RPMI7951 (cell line): ENCODE measurements at regions not wholly inside any gene's neighbourhood (a gene's known extent, or its start where the extent isn't known, plus 50 kb on each side); places are given as distances from the start of the nearest gene placed in this dataset.
"Not testable (repeated sequence)": the region's sequence is repeated elsewhere in the genome, so short reads cannot be mapped to it uniquely, and the experiment has no call there.

Experiments
- DNase-seq: peaks from one replicate; pipeline ENCODE4 v3.0.0-alpha.2; 2012; ENCODE audit warnings: low read depth

DNA sequence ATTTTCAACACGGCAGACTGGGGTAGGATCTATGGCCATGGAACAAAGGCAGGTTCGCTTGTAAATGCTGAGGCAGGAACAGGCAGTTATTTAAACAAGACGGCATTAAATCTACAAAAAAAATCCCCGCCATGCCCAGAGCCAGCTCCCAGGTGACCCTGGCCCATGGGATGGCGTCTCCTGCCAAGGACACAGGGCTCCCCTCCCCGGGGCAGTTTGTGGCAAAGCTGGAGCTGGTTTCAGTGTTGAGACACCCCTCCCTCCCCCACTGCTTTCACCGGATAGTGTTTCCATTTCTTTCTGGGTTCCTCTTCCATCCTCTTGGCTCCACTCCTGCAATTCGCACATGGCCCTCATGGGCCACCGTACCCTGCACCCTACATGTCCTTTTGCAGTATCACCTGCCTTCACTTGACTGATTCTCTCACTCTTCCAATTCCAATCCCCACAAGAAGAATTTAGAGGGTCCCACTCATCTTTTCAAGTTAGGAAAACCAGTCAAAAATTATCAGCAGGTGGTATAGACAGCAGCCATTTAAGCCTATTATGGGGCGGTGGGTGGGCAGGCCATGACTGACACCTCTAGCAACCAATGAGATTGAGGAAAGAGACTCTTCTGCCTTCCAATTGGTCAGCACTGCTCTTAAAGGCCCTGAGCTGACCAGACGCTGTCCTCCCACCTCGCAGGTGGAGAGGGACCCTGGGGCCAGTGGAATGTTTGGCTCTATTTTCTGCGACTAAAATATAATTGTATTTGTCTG, 52.0 kb downstream of the OLIG1 start:
- DNase-seq = peak; percentile 51

DNA sequence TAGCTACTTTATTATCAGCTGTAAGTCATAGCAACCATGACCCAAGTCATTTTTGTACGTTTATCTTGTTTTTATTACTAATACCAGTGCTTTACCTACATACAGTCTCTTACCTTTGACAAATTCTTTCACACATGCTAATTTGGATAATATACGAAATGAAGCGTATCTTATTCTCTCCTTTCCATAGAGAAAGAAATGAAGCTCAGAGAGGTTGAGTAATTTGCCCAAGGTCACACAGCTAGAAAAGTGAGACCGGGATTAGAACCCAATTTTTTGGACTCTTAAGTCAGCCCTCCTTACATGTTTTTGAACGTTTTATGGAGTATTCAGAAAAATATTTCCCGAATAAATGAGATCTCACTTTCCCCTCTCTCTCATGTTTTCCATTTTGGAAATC, 52.6 kb downstream of the OLIG1 start:
- no peak for DNase-seq

DNA sequence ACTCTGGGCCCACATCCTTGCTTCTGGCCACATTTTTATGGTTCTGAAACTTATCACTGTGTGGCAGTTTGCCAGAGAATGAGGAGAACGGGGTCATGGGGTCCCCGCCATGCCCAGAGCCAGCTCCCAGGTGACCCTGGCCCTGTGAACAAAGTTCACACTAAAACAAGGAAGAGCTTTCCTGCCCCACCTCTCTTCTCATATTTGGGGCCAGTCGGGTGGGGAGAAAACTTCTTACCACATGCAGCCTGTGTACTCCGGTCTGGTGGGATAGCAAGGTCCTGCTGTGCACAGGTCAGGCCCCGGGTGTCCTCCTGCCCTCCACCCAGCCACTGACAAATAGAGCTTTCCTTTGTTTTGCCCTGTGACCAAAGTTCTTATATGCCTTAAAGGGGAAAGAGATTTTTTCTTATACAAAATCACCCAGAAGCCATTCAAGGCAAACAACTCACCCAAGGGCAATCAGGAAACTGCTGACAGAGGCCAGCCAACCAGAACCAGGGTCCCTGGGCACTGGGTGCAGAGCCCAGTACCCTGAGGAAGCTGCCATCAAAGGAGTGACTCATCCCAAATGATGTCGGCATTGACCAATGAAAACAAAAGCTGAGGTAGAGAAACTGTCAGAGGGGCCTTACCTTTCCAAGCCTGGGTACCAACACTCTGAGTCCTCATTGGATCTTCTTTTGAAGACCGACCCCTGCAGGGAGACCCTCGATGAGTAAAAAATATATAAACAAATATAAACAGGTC, 53.6 kb downstream of the OLIG1 start:
- DNase-seq = no peak

DNA sequence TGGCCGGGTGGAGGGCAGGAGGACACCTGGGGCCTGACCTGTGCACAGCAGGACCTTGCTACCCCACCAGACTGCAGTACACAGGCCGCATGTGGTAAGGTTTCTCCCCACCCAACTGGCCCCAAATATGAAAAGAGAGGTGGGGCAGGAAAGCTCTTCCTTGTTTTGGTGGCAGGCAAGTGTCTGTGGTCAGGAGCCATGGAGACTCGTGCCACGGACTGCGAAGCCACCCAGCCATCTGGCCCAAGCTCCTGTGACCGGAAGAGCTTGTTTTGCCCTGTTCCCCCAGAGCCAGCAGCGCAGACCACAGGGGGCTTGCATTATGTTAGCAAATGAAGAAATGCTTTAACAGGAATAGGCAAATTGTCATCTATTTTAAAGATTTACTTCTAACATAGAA, 54.9 kb downstream of the OLIG1 start:
- no peak for DNase-seq

DNA sequence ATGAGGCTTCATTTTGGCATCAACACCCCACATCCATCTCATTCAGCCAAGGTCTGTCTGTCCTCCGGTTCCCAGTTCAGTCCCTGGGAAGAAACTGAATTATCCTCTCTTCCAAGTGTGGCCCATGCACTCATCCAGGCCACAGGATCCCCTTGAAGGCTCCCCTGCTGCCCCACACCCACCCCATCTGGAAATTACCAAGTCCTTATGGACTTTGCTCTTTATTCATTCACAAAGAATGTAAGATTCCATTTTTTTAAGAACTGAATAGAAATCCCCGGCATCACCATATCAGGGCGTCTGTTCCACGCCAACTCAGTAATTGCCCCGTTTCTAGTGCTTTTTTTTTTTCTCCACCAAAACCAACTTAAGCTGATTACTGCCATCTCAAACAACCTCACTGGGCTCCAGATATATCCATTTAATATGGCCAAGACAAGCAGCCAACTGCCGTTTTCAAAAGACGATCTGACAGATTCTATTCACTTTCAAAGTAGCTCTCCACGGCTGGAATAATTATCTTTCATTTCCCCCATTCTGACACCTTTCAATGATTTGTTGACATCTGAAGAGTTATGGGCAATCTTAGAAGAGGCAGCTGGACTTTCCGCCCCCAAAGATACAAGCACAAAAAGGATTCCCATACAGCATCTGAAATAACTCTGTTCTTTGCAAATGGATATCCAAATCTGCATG, 55.9 kb downstream of the OLIG1 start:
- DNase-seq = no peak

DNA sequence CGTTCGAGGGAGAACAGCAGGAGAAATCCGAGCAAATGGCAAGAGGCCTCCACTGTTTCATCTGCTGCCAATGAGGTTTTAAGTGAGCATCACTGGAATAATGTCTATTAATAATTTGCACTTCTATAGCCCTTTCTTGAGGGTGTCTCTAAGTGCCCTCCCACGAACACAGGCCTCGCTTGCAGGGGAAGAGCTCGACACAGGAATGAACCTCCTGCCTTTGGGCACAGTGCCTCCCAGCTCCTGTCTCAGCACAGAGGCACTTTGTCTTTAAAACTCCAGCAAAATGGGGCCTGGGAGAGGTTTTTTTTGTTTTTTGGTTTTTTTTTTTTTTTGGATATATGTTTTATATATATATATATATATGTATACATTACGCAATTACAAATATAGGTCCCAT, 56.6 kb downstream of the OLIG1 start:
- DNase-seq = no peak

DNA sequence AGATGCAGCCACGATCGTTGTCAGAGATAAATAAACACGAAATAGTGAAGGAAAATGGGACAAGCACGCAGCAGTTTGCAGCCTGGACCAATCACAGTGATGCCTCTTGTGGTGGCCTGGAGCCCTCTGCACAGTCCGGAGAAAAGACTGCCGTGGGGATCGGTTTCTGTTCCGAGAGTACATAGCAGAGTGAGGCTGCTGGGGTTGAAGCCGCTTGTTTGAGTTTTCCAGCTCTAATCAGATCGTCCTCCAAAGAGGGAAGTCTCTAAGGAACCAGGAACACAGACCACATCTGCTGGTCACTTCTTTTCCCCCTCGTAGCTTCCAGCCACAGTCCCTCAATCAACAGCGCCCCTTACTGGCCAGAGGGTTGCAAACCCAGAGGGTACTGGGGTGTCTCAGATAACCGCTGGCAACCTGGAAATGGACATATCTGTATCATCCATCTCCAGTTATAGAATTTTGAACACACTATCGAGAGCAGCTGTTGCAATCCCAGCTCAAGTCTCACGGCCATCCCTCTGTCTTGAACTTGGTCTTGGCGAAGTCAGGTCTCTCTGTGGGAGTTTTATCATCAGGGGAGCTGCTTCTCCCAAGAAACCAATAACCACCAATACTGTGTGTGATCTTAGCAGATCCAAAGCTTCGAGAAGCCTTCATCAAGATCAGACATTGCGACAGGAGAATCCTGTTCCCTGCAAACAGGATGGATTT, 57.4 kb downstream of the OLIG1 start:
- peak; percentile 59 for DNase-seq

DNA sequence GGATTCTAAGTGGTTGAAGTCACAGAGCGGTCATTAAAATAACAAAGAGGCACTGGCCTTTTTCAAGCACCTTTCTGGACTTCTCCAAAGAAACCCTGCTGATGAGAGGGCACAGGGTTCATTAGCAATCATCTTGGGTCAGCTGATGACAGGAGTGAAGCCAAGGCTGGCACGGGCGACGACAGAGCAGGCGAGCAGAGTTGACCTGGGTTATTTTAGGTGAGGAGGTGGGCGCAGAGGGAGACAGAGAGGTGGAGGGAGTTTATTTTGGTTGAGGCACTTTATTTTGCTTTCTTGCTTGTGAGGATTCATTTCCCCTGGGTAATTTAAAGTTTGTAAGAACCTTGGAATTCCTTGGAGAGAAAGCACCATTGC, 57.9 kb downstream of the OLIG1 start:
- no peak for DNase-seq

DNA sequence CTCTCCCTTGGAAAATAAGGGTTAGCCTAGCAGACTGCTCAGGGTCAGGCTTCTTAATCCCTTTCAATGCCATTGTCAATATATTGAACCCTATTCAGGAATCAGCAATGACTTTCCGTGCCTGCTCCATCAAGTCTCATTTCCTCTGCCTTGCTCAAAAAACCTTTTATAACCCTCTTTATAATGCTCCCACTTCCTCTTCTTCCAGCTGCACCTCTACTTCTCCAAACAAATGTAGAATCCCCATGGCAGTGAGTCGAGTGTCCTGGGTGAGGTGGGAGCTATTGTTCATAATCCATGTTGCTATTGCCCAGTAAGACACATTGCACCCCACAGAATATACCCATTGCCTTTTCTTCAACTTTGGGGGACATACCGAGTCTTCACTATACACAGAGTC, 58.6 kb downstream of the OLIG1 start:
- DNase-seq = no peak

DNA sequence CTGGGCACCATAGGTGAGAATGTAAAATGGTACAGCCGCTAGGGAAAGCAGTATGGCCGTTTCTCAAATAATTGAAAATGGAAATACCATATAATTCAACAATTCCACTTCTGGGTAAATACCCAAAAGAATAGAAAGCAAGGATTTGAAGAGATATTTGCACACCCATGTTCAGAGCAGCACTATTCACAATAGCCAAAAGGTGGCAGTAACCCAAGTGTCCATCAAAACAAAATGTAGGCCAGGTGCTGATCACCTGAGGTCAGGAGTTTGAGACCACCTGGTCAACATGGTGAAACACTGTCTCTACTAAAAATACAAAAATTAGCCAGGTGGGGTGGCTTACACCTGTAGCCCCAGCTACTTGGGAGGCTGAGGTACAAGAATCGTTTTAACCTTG, 62.1 kb downstream of the OLIG1 start:
- no peak for DNase-seq

DNA sequence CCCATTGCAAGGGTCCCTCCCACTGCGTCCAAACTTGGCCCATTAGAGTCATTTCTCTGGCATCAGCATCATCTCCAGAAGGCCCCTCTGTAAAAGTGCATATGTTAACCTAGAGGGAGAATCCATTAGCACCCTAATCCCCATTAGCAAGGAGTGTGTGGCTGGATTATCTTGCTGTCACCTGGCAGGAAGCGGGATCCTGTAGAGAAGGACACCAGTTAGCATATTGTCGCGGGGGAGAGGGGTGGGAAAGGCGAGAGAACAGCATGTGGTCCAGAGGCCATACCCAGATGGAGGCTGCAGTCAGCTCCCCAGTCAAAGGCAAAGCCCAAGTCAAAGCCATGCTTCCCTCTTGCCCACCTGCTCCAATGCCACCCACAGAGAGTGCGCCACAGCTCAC, 64.0 kb downstream of the OLIG1 start:
- DNase-seq = no peak

DNA sequence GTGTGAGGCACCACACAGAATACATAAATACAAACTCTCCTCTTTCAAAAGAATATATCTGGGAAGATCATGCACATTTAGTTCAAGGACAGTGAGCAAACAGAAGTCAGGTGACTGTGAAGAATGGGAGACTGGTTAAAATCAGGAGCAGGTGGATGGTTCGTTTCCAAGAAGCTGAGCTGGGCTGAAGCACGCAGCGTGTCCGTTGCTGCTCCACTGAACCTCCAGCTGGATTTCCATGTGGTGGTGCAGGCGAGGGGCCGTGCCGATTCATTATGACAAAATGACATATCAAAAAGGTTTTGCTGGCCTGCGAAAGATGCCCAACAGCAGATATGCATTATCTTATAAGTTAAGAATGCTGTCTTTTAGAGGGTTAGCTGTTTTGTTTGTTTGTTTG, 66.0 kb downstream of the OLIG1 start:
- no peak for DNase-seq

DNA sequence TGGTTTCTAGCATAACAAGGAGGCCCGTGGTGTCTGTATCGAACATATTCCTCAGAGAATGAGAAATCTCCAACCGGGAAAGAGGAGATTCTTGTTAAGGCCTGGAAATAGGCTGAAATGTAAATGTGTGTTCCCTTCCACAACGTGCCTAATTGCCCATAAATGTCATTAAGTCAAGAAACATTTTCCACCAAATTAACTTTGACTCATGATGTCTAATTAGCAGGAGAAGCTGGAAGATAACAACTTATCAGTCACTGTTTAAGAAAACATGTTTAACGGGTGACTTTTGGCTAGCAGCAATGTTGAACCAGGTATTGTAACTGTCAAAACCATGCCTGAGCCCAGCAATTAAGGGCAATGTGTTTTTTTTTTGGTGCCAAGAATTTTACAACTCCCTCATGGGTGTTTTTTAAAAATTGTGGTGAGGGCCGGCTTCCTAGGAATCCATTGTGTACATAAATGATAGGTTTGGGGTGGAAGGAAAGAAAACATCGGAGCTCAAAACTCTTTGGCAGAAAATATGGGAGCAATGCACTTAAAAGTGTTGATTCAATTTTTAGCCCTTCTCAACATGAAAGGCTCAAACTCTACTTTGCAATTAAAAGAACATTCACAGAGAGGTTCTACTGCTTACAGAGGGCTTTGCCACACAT, 67.0 kb downstream of the OLIG1 start:
- no peak for DNase-seq

DNA sequence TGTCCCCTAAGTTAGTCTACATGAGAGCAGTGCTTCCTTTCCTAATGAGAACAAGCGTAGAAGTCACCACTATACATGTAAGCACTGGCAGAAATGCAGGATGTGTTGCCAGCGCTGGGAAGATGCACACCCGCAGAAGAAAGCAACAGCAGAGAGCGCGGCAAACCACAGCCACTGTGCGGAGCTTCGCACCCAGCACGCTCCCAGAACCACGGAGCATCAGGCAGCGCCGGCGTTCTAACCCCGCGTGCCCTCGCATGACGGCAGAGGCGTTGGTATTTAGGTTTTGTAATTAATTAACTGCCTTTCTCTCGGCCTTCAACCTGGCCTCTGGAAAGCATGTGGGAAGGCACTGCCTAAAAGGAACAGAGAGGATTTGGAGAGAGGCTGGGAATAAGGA, 69.1 kb downstream of the OLIG1 start:
- no peak for DNase-seq

DNA sequence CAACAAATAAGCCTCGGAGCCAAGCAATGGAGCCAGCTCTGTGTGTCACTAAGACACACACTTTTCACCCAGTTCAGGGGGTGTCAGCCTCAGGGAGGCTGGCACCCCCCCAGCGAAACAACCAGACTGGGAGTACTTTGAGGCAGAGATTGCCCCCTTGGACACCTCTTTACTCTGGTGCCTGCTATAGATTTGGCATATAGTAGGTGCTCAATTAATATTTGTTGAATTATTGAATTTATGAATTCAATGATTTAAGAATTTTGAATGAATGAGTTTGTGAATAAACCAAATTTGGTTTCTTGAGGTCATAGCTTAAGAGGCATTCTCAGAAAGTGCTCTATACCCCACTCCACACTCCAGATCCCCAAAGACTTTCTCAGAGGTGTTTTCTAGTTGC, 70.3 kb downstream of the OLIG1 start:
- no peak for DNase-seq

DNA sequence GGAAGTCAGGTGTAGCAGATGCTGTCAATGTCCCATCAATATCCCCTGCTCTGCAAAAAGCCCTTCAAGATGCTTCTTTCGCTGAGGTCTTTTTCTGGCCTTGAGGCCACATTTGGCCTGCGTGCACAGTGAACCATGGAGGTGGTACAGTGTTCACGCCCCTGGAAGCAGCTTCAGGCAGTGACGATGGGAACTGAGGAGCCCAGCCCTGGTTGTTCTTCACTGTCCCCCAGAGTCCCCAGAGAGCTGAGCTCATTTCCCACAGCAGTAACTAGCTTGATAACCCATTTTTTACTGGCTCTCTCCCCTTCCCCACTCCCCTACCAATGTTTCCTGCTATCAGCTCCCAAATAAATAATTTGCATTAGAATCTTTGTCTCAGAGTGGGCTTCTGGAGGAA, 76.5 kb downstream of the OLIG1 start:
- DNase-seq = no peak

DNA sequence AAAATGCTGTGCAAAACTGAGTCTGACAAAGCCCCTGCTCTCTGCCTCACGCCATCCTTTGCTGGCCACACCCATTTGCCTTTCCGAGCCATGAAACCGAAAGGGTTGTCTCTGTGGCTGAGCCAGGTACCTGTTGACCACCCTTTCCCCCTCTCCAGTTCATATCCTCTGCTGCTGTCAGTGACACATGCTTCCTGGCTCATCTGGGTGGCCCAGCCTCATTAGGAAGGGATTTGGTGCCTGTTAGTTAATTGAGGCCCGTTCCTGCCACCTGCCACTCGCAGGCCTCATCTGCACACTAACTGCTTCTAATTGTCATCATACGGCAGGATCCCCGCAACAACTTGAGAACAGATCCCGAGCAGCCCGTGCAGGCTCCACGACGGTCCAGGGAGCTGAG, 79.2 kb downstream of the OLIG1 start:
- DNase-seq = no peak

DNA sequence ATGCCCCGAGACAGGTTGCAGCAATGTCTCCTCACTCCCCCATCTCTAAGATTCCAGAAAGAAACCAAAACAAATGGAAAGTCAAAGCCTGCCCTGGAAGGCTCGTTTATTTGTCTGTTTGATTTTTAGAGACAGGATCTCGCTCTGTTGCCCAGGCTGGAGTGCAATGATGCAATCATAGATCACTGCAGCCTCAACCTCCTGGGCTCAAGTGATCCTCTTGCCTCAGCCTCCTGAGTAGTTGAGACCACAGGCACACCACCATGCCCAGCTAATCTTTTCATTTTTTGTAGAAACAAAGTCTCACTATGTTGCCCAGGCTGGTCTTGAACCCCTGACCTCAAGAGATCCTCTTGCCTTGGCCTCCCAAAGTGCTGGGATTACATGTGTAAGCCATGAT, 78.8 kb upstream of the IFNAR2 start:
- not testable (repeated sequence) for DNase-seq

DNA sequence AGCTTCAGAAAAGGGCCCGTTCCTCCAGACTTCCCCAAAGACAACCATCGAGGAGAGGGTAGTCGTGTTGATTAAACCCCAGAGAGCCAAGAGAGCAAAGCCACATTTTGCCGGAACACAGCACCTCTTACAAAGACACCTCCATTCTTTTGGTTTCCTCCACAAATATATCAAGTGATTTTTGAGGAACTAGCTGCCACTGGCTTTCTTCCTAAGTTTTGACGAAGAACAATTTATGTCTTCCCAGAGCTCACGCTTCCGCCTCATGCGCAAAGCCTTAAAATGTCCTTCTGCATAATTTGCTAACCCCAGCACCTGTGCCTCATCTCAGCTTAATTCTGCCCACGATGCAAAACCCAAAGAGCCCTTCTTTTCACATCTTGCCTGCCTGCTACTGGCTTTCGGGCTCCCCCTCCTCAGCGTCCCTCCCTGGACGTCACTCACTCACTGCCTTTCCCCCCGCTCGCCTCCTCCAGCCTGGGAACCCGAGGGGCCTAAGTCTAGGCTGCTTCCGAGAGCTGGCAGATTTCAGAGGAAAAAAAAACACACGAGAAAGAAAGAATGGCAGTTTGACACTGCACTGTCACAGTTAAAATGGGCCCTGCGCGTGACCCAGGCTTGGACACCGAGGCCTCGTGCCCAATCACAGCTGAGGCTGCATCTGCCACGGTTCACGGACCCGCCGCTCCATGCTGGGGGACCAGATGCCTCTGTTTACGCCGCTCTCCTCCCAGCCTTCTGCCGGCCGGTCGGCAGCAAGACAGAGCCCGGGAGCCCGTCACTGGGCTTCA, 77.6 kb upstream of the IFNAR2 start:
- no peak for DNase-seq

DNA sequence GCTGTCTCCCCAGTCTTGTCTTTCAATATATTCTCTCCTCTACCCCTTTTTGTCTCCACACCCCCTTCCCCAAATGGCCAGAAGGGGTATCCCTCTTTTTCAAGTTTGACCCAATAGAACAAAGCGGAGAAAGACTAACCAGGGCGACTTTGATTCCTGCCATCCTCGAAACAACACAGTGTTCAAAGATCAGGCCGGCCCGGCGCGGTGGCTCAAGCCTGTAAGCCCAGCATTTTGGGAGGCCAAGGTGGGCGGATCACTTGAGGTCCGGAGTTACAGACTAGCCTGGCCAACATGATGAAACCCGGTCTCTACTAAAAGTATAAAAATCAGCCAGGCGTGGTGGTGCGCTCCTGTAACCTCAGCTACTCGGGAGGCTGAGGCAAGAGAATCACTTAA, 77.0 kb upstream of the IFNAR2 start:
- DNase-seq = no peak

DNA sequence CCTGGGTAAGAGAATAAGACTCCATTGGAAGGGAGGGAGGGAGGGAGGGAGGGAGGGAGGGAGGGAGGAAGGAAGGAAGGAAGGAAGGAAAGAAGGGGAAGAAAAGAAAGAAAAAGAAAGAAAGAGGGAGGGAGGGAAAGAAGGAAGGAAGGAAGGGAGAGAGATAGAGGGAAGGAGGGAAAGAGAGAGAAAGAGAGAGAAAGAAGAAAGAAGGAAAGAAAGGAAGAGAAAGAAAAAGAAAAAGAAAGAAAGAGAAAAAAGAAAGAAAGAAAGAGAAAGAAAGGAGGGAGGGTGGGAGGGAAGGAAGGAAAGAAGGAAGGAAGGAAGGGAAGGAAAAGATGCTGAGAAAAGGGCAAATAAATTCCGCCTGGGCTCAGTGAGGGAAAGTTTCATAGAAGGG, 74.7 kb upstream of the IFNAR2 start:
- no peak for DNase-seq
